ENCODE measurements at regions not wholly inside any gene's neighbourhood (a gene's known extent, or its start where the extent isn't known, plus 50 kb on each side); places are given as distances from the start of the nearest gene placed in this dataset.

DNA sequence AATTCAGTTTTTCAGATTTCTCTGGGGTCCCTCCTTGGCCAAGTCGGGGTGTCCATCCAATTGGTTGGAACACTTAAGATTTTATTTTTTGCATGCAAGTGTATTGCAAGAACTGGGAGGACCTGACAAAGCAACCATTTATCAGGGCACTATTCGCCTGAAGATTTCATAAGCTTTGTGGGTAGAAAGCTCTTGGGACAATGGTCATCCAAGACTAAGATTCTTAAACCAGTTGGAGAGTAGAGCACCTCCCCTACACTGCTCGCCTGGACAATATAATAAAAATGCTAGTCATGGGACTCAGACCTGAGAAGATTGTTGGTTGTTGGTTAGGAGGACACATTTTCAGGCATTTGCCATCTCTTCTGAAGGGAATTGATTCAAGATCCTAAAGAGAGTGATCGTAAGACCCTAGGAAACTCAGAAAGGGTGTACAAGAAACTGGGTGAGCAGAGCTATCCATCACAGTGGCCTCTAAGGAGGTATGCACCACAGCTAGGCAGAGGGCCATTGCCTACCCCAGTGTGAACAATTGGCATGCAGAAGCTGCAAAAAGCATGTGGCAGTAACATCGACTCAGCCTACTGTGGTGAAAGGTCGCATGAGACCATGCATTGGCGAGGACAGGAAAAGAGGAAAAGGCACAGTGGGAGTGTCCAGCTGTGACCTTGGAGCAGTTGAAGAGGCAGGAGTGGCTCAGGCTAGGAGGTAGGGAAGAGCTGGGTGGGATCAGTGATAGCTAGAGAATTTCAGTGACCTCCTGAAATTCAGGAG lies 1235.3 kb upstream of the AUTS2 start:
- TF ChIP-seq, protein P1, sequence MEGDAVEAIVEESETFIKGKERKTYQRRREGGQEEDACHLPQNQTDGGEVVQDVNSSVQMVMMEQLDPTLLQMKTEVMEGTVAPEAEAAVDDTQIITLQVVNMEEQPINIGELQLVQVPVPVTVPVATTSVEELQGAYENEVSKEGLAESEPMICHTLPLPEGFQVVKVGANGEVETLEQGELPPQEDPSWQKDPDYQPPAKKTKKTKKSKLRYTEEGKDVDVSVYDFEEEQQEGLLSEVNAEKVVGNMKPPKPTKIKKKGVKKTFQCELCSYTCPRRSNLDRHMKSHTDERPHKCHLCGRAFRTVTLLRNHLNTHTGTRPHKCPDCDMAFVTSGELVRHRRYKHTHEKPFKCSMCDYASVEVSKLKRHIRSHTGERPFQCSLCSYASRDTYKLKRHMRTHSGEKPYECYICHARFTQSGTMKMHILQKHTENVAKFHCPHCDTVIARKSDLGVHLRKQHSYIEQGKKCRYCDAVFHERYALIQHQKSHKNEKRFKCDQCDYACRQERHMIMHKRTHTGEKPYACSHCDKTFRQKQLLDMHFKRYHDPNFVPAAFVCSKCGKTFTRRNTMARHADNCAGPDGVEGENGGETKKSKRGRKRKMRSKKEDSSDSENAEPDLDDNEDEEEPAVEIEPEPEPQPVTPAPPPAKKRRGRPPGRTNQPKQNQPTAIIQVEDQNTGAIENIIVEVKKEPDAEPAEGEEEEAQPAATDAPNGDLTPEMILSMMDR (IDR thresholded peaks at IDR 0.05 in 4 of 5, conservative IDR thresholded peaks at IDR 0.05 in 1 of 5) = no peak
- no peak for TF ChIP-seq POLR2A (IDR thresholded peaks at IDR 0.05)

All from gastrocnemius medialis (tissue), 4 donors.